Cardiac septum (tissue), 1 donor: ENCODE measurements at regions not wholly inside any gene's neighbourhood (a gene's known extent, or its start where the extent isn't known, plus 50 kb on each side); places are given as distances from the start of the nearest gene placed in this dataset.

Experiments used
- DNase-seq: peaks from one replicate; pipeline ENCODE4 v3.0.0-alpha.2; 2020; ENCODE audit warnings: low spot score
- intact Hi-C: fragments of 100-400 bp; cut with DNase I; formaldehyde crosslinking; loops from one replicate; pipeline ENCODE4 v1.14.0; 2022
- donor health status: DM: no; HTN: no; CAD: no.

DNA sequence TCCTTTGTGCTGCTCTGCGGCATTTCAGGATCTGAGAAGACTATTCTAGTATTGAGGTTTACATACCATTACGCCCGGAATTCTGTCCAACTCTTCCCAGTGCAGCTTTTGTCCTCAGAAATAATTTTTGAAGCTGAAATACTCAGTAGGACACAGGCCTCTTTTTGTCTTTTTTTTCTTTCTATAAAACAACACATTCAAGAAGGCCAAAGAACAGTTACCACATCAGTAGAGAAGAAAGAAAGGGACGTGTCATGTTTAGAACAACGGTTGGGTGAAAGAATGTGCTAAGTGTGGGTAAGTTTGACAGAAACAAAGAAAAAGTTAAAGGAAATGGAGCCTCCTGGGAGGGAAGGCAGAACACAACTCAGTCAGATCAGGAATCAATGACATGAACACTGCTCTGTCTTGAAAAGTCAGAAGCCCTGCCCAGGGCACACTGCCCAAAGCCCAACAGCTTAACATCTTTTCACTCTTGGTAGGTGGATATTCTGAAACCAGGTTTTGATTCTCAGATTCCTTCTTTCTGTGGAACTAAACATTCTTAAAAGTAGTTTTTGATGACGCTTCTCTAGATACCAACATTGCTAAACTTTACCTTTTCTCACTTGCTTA is 198.6 kb upstream of the CWC22 start:
- DNase-seq, result no peak
- intact Hi-C loops, result no loop called here

- intact Hi-C loops, result no loop called here
- DNase-seq, result no peak
Measured at GRCh38 chr2:180203972-180204371, 196.9 kb upstream of the CWC22 start.

DNA sequence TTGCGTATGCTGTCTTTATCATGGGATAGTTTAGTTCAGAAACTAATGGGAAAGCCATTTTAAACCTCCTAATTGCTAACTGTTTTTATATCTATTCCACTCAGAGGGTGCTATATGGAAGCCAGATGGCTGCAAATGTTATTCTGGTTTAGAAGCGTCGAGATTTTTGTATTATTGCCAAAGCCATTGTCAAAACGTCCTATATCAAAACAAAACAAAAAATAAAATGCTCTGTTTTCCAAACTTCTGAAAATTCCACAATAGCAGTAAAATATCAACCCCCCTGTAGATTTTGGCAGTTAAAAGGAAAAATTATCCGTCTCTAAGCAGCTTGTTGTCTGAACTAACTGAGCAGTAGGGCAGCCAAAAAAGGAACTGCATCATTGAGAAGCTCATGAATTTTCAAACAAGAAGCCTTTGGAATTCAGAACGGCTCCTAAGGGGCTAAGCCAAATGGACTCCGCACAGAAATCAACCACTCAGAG is 195.4 kb upstream of the CWC22 start:
- intact Hi-C loops, result no loop called here
- no peak for DNase-seq

DNA sequence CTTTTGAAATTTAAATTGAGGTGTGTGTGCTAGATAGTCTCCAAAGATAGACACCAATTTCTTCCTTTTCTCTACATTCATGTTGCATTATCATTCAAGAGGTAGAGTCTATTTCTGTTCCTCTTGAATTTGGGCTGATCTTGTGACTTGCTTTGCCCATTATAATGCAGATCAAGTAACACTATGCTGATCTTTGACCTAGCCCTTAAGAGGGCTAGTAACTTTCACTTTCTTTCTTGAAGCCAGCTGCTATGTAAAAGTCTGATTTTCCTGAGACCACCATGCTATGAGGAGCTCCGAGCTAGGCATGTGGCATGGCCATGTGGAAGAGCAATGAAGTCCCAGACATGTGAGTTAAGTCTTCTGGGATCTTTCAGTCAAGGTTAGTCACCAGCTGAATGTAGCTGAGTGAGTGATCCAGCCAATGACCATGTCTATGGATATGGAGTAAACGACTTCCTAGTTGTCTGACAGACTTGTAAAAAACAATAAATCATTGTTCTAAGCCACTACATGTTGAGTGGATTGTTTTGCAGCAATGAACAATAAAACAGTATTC is 189.4 kb upstream of the CWC22 start:
- intact Hi-C loops, result no loop called here
- DNase-seq, result no peak

- intact Hi-C loops, result no loop called here
- no peak for DNase-seq
Measured at GRCh38 chr2:180195847-180196246, 188.8 kb upstream of the CWC22 start.

GRCh38 chr2:180191432-180192124 is 184.5 kb upstream of the CWC22 start:
- no peak for DNase-seq
- intact Hi-C loops, result no loop called here

DNA sequence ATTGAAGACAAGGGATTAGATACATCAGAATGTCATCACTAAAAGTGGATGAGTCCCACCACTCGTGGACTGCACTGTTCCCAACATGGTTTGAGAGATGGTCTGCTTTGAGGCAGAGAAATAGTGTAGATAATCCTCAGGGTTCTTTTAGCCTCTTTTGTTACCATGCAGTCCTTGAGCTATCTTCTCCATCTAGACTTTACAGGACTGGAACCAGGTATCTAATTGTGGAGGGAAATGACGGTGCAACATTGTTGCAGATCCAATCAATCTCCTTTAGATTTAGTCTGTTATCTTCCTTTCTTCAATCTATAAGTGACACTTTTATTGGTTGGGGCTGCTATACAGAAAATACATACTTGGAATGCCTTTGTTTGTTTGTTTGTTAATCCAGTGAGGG is 183.8 kb upstream of the CWC22 start:
- no peak for DNase-seq
- intact Hi-C loops, result no loop called here

DNA sequence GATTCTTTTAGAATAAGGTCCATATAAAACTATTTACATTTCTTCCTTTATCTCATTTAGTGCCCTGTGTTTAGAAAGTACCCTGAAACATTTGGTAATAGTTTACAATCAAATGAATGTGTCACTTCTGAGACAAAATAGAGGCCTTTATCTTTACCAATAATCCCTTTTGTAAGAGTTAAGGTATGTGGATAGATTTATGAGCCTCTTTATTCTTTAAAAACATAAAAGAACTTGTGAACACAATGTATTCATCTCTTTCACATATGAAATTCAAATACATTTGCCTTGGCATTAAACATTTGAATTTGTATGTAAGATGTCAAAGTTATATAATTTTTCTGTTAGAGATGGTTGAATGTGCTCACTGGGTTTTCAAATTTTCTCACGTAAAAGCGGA is 180.5 kb upstream of the CWC22 start:
- no peak for DNase-seq
- intact Hi-C loops, result no loop called here

GRCh38 chr2:180184506-180184905 is 177.4 kb upstream of the CWC22 start:
- intact Hi-C loops, result no loop called here
- no peak for DNase-seq

GRCh38 chr2:180180511-180180910 is 173.4 kb upstream of the CWC22 start:
- intact Hi-C loops, result no loop called here
- DNase-seq, result no peak

DNA sequence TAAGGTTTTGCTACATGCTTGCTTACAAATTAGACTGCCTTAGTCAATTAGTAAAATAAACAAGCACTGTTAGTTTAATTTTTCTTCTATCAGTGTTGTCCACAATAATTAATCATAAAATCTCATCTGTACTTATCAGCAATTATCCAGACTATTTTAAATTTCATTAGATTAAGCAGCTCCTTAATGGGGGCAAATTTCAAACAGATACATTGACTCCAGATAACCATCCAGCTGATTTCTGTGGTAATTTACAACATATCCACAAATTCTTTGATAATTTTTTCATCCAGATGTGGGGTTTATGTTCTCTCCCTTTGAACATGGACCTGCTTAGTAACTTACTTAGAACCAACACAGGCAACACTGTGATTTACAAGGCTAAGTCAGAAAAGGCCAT is 170.4 kb upstream of the CWC22 start:
- intact Hi-C loops, result no loop called here

GRCh38 chr2:180175736-180176135 is 168.6 kb upstream of the CWC22 start:
- DNase-seq, result no peak
- intact Hi-C loops, result no loop called here

More for the DNA sequence above, 170.4 kb upstream of the CWC22 start:
- DNase-seq, result no peak

DNA sequence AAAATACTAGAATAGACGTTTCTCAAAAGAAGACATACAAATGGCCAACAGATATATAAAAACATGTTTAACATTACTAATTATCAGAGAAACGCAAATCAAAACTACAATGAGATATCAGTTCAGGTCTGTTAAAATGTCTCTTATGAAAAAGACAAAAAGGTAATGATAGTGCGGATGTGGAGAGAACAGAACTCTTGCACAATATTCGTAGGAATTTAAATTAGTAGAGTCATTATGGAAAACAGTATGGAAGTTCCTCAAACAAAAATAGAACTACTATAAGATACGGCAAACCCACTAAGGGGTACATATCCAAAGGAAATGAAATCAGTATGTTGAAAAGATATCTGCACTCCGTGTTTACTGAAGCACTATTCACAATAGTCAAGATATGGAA is 167.5 kb upstream of the CWC22 start:
- DNase-seq, result no peak
- intact Hi-C loops, result no loop called here

GRCh38 chr2:180169474-180169873 is 162.4 kb upstream of the CWC22 start:
- no peak for DNase-seq
- intact Hi-C loops, result no loop called here

DNA sequence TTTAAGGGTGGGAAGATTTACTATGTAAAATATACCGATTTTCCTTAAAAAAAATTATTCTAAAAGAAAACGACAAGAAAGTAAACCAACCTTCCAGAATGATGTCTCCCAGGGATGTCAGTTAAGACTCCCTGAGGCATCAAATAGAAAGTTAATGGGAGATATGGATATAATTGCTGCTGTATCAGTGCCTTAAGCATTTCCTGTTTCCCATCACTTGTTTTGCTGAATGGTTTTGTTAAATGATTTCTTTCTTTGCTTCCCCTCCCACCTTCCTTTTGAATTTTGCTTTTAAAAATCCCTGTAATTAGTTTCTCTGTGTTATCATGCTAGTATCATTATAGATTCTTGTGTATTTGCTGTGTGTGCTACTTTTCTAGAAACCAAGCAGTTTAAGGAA is 154.3 kb upstream of the CWC22 start:
- intact Hi-C loops, result no loop called here
- DNase-seq, result no peak

DNA sequence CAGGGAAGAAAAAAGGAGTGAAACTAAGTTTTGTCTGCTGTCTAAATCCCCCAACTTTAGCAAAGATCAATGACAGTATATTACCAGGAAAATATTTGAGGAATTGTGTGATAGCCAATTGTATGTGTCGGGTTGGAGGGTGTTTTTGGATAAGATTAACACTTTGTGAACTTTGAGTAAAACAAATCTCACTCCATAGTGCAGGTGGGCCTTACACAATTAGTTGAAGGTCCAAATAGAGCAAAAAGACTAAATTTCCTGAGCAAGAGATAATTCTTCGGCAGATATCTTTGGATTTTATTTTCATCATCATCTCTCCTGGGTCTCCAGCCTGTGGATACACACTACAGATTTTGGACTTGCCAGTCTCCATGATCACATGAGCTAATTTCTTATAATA is 152.8 kb upstream of the CWC22 start:
- intact Hi-C loops, result no loop called here
- no peak for DNase-seq

DNA sequence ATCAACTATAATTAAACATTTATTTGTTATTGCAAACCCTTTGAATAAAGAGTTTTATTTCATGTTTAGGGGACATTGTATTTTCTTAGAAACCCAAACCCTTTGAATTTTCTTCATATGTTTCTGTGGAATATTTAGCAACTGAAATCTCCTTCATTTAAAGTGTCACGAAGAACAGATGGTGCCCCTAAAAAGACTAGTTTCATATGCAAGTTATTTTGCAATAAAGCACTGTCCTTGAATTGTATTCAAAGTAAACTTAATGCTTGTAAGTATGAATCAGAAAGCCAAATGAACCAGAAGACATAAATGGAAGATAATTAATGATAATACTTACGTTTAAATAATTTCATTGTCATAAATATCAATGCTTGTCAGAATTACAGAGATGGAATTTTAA is 151.9 kb upstream of the CWC22 start:
- DNase-seq, result no peak
- intact Hi-C loops, result no loop called here

DNA sequence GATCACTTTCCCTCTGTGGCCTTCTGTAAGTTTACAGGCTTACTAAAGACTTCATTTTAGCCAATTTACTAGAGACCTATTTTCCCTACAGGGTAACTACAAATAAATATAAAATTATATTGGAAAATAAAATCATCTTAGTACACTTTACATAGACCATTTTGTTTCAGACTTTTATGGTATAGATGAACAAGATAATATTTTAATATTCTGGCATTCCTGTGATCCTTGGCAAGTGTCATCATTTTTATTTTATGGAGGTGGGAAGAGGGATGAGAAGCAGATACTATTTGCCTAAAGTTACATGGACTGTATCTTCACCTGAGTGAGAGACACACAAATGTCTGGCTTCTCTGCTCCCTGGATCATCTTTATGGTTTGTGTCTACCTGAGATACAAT is 149.6 kb upstream of the CWC22 start:
- no peak for DNase-seq
- intact Hi-C loops, result no loop called here

DNA sequence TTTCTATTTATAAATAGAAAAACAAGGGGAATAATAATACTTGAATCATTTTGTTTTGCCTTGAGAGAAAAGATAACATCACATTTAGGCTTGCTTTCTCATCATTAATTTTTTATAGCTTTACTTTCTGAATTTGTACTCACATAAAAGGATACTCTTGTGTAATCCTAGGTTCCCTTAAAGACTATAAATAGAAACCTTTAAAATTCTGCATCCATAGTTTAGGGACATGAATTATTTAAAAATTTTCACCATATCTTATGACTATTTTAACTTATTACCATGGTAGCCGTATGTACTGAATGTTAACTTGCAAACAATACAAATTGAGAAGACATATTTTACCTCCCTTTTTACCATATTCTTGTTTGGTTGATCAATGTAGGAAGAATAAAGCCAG is 143.5 kb upstream of the CWC22 start:
- intact Hi-C loops, result no loop called here
- DNase-seq, result no peak

GRCh38 chr2:180146541-180146940 is 139.4 kb upstream of the CWC22 start:
- DNase-seq, result no peak
- intact Hi-C loops, result no loop called here

DNA sequence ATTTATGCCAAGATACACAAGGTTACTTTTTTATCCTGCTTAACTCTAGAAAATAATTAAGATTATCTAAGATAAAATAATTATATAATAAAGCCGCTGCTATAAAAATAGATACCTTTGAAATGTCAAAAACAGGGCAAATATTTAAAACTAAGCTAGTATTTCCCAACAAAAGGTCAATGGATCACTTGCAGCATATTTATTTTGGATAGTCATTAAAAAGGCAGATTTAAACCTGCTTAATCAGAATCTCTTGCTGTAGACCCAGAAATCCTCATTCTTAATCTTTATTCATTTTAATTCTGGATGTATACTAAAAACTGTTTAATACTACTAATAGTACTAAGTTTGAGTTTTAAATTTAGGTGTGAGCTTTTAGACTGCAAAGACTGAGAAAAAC is 139.0 kb upstream of the CWC22 start:
- no peak for DNase-seq

More for the DNA sequence above, 139.0 kb upstream of the CWC22 start:
- intact Hi-C loops, result no loop called here
